DOHH2 (cell line): ENCODE measurements at regions not wholly inside any gene's neighbourhood (a gene's known extent, or its start where the extent isn't known, plus 50 kb on each side); places are given as distances from the start of the nearest gene placed in this dataset.

Experiments
- CTCF ChIP-seq: fragments of 200-600 bp; sonication (generic); IDR thresholded peaks from one replicate; pipeline ENCODE4 v1.5.1; 2014; ENCODE audit warnings: antibody characterized with exemption, mild to moderate bottlenecking, low read depth, low read length; ENCODE audit not compliant: poor library complexity, severe bottlenecking
- EZH2phosphoT487 ChIP-seq: fragments of 200-600 bp; sonication (generic); IDR thresholded peaks from 2 replicates; pipeline ENCODE4 v1.6.1; 2017; ENCODE audit warnings: borderline replicate concordance, mild to moderate bottlenecking, antibody characterized with exemption, low read length, moderate library complexity, mixed read lengths

GRCh38 chr19:29395734-29396414 is 129.9 kb upstream of the VSTM2B start:
- TF ChIP-seq CTCF (no peak), EZH2phosphoT487 (no peak)
